ENCODE measurements at regions not wholly inside any gene's neighbourhood (a gene's known extent, or its start where the extent isn't known, plus 50 kb on each side); places are given as distances from the start of the nearest gene placed in this dataset.
"Not testable (repeated sequence)": the region's sequence is repeated elsewhere in the genome, so short reads cannot be mapped to it uniquely, and the experiment has no call there.

DNA sequence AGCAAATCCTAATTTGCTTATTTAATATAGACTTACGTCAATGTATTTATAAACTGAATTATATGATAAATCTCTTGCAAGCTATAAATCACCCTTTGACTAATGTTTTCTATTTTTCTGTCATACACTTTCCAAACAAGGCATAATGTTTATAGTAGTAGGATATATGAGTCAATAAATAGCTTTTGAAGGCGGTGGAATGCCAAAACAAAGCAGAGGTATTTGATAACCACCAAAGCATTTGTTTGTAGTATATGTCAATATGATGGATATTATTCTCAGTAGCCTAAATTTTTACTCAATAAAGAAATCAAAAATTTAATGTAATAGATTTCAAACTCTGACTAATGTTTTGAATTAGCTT is 1354.6 kb downstream of the HACE1 start:
- DNase-seq, result no peak
- intact Hi-C loops (cut with DNase I), result no loop called here
- Histone ChIP-seq H3K36me3 (replicated peaks in 1 of 2) (no peaks in the 10 kb centered on the region), H3K9me3 (replicated peaks in 1 of 3) (no peaks in the 10 kb centered on the region), H3K4me3 (no peak overlapping the region), H3K4me1 (replicated peaks in 1 of 2) (no peaks in the 10 kb centered on the region), H3K27me3 (no peaks in the 10 kb centered on the region), H3K27ac (no peak overlapping the region)
- 62 to 79% (median 77%) methylated on average over 2 of the region's 2 CpGs for WGBS, 4 donors
- no peak for TF ChIP-seq POLR2A (IDR thresholded peaks at IDR 0.05)
- TF ChIP-seq, protein P1, sequence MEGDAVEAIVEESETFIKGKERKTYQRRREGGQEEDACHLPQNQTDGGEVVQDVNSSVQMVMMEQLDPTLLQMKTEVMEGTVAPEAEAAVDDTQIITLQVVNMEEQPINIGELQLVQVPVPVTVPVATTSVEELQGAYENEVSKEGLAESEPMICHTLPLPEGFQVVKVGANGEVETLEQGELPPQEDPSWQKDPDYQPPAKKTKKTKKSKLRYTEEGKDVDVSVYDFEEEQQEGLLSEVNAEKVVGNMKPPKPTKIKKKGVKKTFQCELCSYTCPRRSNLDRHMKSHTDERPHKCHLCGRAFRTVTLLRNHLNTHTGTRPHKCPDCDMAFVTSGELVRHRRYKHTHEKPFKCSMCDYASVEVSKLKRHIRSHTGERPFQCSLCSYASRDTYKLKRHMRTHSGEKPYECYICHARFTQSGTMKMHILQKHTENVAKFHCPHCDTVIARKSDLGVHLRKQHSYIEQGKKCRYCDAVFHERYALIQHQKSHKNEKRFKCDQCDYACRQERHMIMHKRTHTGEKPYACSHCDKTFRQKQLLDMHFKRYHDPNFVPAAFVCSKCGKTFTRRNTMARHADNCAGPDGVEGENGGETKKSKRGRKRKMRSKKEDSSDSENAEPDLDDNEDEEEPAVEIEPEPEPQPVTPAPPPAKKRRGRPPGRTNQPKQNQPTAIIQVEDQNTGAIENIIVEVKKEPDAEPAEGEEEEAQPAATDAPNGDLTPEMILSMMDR (IDR thresholded peaks at IDR 0.05), result no peak

DNA sequence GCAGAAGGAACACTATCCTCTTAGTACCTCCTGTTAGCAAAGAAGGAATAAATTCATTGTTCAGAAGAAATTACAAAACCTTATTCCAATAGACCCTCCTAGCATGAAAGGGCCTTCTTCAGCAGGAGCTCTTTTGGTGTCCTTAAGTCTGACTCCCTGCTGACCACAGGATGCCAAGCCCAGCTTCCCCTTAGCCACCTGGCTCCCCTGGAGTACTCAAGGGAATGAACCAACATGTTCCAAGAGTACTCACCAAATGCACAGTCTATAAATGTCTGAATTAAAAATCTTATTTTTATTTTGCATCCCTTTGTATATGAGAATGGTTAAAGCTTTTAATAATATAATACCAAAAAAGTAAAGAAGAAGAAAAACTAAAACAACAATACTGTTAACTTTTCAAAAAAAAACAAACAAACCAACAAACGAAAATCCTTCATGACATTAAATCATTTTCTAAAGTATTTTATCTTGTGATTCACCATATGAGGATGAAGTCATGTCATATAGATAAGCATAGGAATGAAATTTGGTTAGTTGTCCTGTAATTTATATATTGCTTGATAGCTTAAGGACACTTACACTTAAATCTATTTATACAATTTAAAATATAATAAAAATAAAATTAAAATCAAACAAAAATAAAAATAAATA is 1355.1 kb downstream of the HACE1 start:
- intact Hi-C loops (cut with DNase I), result no loop called here
- no peak overlapping the region for H3K27ac ChIP-seq
- DNase-seq, result no peak
- 17 to 34% (median 24%) methylated on average over 1 of the region's 1 CpG for WGBS, 4 donors
- H3K36me3 ChIP-seq (replicated peaks in 1 of 2), result no peaks in the 10 kb centered on the region
- no peaks in the 10 kb centered on the region for H3K9me3 ChIP-seq (replicated peaks in 1 of 3)
- no peaks in the 10 kb centered on the region for H3K27me3 ChIP-seq
- H3K4me3 ChIP-seq, result no peak overlapping the region
- no peak for TF ChIP-seq POLR2A (IDR thresholded peaks at IDR 0.05)
- TF ChIP-seq, protein P1 (IDR thresholded peaks at IDR 0.05), result no peak
- no peaks in the 10 kb centered on the region for H3K4me1 ChIP-seq (replicated peaks in 1 of 2)

DNA sequence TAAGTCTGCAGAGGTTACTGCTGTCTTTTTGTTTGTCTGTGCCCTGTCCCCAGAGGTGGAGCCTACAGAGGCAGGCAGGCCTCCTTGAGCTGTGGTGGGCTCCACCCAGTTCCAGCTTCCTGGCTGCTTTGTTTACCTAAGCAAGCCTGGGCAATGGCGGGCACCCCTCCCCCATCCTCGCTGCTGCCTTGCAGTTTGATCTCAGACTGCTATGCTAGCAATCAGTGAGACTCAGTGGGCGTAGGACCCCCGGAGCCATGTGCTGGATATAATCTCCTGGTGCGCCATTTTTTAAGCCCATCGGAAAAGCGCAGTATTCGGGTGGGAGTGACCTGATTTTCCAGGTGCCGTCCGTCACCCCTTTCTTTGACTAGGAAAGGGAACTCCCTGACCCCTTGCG is 1363.1 kb downstream of the HACE1 start:
- H3K36me3 ChIP-seq (replicated peaks in 1 of 2); H3K9me3 ChIP-seq (replicated peaks in 1 of 3); H3K4me1 ChIP-seq (replicated peaks in 1 of 2); H3K4me3 ChIP-seq; H3K27me3 ChIP-seq; H3K27ac ChIP-seq; intact Hi-C loops (cut with DNase I); DNase-seq: not testable (repeated sequence)
- 80 to 96% (median 89%) methylated on average over 2 to 11 of the region's 11 CpGs for WGBS, 4 donors

GRCh38 chr6:103456652-103457051 is 1403.1 kb downstream of the HACE1 start:
- 70 to 83% (median 81%) methylated on average over 3 of the region's 3 CpGs for WGBS, 4 donors
- H3K27ac ChIP-seq, result no peak overlapping the region
- H3K4me3 ChIP-seq, result no peak overlapping the region
- intact Hi-C loops (cut with DNase I), result no loop called here
- H3K4me1 ChIP-seq (replicated peaks in 1 of 2), result no peaks in the 10 kb centered on the region
- H3K9me3 ChIP-seq (replicated peaks in 1 of 3), result no peaks in the 10 kb centered on the region
- TF ChIP-seq, protein P1 (IDR thresholded peaks at IDR 0.05), result no peak
- no peak for TF ChIP-seq POLR2A (IDR thresholded peaks at IDR 0.05)
- H3K36me3 ChIP-seq (replicated peaks in 1 of 2), result no peaks in the 10 kb centered on the region
- H3K27me3 ChIP-seq, result no peaks in the 10 kb centered on the region
- no peak for DNase-seq

DNA sequence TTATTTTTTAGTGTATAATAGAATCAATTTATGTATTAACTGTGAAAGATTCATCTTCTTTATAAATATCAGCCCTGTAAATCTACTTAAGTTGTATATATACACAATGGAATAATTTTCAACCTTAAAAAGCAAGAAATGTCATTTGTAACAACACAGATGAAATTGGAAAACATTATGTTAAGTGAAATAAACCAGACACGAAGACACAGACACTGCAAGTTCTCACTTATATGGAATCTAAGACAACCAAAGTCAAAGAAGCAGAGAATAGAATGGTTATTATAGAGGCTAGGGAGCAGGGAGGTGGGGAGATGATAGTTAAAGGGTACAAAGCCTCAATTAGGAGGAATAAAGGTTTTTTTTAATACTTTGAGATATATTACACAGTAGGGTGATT is 1404.4 kb downstream of the HACE1 start:
- no peak for DNase-seq
- Histone ChIP-seq H3K4me3 (no peak overlapping the region), H3K27ac (no peak overlapping the region), H3K36me3 (replicated peaks in 1 of 2) (no peaks in the 10 kb centered on the region), H3K4me1 (replicated peaks in 1 of 2) (no peaks in the 10 kb centered on the region), H3K9me3 (replicated peaks in 1 of 3) (no peaks in the 10 kb centered on the region), H3K27me3 (no peaks in the 10 kb centered on the region)
- intact Hi-C loops (cut with DNase I), result no loop called here
- no peak for TF ChIP-seq POLR2A (IDR thresholded peaks at IDR 0.05)
- TF ChIP-seq, protein P1 (IDR thresholded peaks at IDR 0.05), result no peak
- WGBS, 4 donors, result 62 to 75% (median 71%) methylated on average over 1 of the region's 1 CpG
